ENCODE measurements at regions not wholly inside any gene's neighbourhood (a gene's known extent, or its start where the extent isn't known, plus 50 kb on each side); places are given as distances from the start of the nearest gene placed in this dataset.

DNA sequence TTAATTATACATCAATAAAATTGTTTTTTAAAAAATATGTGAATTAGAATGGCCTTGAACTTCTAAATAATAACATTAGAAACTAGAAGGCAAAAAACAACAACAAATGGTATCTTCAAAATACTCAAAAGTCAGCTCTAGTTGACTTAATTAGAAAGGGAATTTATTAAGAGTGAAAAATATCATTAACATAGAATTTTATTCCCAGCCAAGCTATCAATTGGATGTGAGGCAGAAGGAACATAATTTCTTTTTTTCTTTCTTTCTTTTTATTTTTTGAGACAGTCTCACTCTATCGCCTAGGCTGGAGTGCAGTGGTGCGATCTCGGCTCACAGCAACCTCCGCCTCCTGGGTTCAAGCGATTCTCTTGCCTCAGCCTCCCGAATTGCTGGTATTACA, 51.2 kb upstream of the CAPZB start:
- 98% methylated on average over 6 of the region's 6 CpGs for whole genome bisulfite sequencing, 2 donors
- TF ChIP-seq EP300 (IDR thresholded peaks at IDR 0.05) = no peak
- TF ChIP-seq, protein P1, sequence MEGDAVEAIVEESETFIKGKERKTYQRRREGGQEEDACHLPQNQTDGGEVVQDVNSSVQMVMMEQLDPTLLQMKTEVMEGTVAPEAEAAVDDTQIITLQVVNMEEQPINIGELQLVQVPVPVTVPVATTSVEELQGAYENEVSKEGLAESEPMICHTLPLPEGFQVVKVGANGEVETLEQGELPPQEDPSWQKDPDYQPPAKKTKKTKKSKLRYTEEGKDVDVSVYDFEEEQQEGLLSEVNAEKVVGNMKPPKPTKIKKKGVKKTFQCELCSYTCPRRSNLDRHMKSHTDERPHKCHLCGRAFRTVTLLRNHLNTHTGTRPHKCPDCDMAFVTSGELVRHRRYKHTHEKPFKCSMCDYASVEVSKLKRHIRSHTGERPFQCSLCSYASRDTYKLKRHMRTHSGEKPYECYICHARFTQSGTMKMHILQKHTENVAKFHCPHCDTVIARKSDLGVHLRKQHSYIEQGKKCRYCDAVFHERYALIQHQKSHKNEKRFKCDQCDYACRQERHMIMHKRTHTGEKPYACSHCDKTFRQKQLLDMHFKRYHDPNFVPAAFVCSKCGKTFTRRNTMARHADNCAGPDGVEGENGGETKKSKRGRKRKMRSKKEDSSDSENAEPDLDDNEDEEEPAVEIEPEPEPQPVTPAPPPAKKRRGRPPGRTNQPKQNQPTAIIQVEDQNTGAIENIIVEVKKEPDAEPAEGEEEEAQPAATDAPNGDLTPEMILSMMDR (IDR thresholded peaks at IDR 0.05) = no peak
- TF ChIP-seq POLR2A (IDR thresholded peaks at IDR 0.05) = no peak
- TF ChIP-seq POLR2AphosphoS5 (IDR thresholded peaks at IDR 0.05) = no peak

DNA sequence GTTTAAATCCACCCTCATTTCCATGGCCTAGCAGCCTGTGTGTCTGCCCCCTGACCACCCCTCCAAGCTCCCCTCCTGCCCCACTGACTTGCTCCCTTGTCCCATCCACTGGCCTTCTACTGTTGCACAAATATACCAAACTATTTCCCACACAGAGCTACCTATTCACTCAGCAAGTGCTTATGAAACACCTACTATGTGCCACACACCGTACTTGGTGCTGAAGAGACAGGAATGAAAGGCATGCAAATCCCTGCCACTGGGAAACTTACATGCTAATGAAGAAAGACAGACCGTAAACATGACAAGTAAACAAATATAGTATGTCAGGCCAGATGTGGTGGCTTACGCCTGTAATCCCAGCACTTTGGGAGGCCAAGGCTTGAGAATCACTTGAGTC, 49.9 kb upstream of the CAPZB start:
- H3K9me3 ChIP-seq = no peaks in the 10 kb centered on the region
- TF ChIP-seq POLR2A (IDR thresholded peaks at IDR 0.05) (no peak), EP300 (IDR thresholded peaks at IDR 0.05) (no peak), POLR2AphosphoS5 (IDR thresholded peaks at IDR 0.05) (no peak)
- TF ChIP-seq, protein P1 (IDR thresholded peaks at IDR 0.05) = no peak
- no peak overlapping the region for H3K4me3 ChIP-seq
- WGBS, 2 donors = 93 to 95% methylated on average over 3 of the region's 3 CpGs
- intact Hi-C loops (cut with DNase I) = no loop called here
- no peak for DNase-seq
- H3K27ac ChIP-seq = no peak overlapping the region
- H3K4me1 ChIP-seq = peaks cover 0 to 31% (median 19%) of the 10 kb centered on the region in 4 donors
- H3K27me3 ChIP-seq = no peaks in the 10 kb centered on the region
- H3K36me3 ChIP-seq = no peaks in the 10 kb centered on the region

More for the DNA sequence above, 51.2 kb upstream of the CAPZB start:
- H3K4me3 ChIP-seq = no peak overlapping the region
- no peaks in the 10 kb centered on the region for H3K9me3 ChIP-seq
- H3K4me1 ChIP-seq = peaks cover 0 to 25% (median 19%) of the 10 kb centered on the region in 4 donors
- no peaks in the 10 kb centered on the region for H3K36me3 ChIP-seq
- no peaks in the 10 kb centered on the region for H3K27me3 ChIP-seq
- intact Hi-C loops (cut with DNase I) = no loop called here
- no peak for DNase-seq
- H3K27ac ChIP-seq = no peak overlapping the region
